ENCODE measurements at regions not wholly inside any gene's neighbourhood (a gene's known extent, or its start where the extent isn't known, plus 50 kb on each side); places are given as distances from the start of the nearest gene placed in this dataset.

DNA sequence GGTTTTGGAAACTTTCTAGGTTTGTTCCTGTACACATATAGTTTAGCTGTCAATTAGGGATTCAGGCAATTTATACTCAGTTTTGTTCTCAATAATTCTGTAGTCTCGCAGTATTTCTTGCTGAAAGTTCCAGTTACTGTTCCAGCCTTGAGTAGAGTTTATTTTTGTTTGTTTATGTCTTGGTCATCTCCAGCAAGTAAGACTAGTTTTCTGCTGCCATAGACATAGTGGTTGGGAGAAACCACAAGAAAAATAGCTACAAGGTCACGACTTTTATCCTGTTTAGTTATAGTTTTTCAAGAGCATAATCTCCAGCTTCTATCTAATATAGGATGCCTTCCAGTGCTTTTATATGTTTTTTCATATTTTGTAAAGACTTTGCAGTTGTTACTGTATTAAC is 99.6 kb upstream of the FOXG1 start:
- TF ChIP-seq EZH2phosphoT487 (IDR thresholded peaks at IDR 0.05; ENCODE audit: insufficient read depth, low read depth) (no peak), EZH2 (IDR thresholded peaks at IDR 0.05; ENCODE audit: insufficient read depth, poor library complexity, severe bottlenecking) (no peak)
